ENCODE measurements at regions not wholly inside any gene's neighbourhood (a gene's known extent, or its start where the extent isn't known, plus 50 kb on each side); places are given as distances from the start of the nearest gene placed in this dataset.

DNA sequence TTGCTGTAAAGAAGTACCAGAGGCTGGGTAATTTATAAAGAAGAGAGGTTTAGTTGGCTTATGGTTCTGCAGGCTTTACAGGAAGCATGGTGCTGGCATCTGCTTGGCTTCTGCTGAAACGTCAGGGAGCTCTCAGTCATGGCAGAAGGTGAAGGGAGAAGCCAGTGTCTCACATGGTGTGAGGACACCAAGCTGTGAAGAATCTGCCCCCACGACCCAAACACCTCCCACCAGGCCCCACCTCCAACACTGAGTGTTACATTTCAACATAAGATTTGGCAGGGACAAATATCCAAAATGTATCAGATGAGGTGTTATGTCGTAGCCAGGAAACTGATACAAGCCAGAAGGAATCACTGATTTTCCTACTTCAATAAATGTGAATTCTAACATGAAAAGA lies 136.5 kb downstream of the CYSLTR2 start:
- H3K27ac ChIP-seq, result no peak overlapping the region
- no peak for TF ChIP-seq ZFX (IDR thresholded peaks at IDR 0.05)
- TF ChIP-seq, protein P1, sequence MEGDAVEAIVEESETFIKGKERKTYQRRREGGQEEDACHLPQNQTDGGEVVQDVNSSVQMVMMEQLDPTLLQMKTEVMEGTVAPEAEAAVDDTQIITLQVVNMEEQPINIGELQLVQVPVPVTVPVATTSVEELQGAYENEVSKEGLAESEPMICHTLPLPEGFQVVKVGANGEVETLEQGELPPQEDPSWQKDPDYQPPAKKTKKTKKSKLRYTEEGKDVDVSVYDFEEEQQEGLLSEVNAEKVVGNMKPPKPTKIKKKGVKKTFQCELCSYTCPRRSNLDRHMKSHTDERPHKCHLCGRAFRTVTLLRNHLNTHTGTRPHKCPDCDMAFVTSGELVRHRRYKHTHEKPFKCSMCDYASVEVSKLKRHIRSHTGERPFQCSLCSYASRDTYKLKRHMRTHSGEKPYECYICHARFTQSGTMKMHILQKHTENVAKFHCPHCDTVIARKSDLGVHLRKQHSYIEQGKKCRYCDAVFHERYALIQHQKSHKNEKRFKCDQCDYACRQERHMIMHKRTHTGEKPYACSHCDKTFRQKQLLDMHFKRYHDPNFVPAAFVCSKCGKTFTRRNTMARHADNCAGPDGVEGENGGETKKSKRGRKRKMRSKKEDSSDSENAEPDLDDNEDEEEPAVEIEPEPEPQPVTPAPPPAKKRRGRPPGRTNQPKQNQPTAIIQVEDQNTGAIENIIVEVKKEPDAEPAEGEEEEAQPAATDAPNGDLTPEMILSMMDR (conservative IDR thresholded peaks at IDR 0.05), result no peak

DNA sequence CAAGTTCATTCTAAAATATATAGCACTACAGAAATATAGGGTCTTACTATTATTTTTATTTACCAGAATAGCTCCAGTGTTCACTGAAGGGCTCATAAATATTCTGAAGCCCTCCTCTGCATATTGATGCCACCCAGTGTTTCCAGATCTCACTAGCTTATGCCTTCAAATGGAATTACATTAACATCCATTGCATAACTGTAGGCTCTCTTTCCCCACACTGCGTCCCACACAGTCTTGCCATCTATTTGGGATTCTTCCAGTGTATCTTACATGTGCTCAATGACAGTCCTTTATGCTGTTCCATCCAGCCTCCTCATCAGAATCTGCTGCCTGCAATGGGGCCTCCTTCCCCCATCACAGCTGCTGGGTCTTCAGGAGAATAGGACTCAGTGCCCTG lies 137.2 kb downstream of the CYSLTR2 start:
- TF ChIP-seq, protein P1 (conservative IDR thresholded peaks at IDR 0.05), result no peak
- TF ChIP-seq ZFX (IDR thresholded peaks at IDR 0.05), result no peak
- H3K27ac ChIP-seq, result no peak overlapping the region

DNA sequence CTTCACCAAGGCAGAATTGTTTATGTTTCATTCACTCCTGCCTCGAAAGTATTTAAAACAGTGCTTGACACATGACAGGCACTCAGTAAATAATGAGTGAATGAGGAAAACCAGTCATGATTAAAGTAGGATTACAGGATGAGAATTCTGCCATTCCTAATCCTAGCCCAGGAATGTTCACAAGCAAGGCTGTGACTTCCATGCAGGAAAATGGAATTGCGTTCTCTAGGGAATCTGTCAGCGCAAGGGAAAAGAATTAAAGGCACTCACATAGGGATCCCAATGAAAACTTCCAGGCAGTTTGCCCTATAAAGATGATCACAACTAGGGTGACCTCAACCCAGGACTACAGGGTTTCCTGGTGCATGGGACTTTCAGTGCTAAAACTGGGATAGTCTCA lies 143.4 kb downstream of the CYSLTR2 start:
- H3K27ac ChIP-seq, result no peak overlapping the region
- TF ChIP-seq ZFX (IDR thresholded peaks at IDR 0.05), result no peak
- TF ChIP-seq, protein P1 (conservative IDR thresholded peaks at IDR 0.05), result no peak

DNA sequence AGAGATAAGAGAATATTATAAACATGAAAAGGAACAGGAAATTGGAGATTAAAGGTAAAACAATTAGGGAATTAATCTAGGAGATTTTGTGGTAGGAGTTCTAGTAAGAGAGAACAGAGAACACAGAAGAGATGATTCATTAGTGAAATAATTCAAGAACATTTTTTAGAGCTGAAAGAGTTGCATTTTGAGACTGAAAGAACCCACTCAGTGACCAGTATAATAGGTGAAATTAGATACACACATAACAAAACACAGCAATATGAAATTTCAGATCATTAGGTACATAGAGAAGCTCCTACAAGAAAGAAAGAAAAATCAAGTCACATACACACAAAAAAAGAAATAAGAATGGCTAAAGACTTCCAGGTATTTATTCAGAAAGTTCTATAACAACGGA lies 144.0 kb downstream of the CYSLTR2 start:
- TF ChIP-seq, protein P1 (conservative IDR thresholded peaks at IDR 0.05), result no peak
- no peak for TF ChIP-seq ZFX (IDR thresholded peaks at IDR 0.05)

DNA sequence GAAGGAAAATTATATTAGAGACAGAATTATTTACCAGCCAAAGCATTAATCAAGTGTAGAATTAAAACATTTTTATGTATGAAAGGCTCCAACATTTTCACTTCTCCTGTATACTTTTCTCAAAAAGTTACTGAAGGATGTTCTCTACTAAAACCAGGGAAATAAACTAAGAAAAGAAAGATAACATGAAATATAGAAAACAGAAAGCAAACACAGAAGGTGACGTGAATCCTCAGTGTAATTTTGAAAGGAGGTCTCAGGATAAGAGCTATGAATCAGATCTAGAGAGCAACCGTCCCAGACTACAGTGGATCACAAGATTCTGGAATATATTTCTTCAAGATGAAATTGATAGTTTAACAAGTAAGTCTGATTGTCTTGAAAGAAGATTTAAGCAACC lies 144.5 kb downstream of the CYSLTR2 start:
- TF ChIP-seq, protein P1 (conservative IDR thresholded peaks at IDR 0.05), result no peak
- no peak for TF ChIP-seq ZFX (IDR thresholded peaks at IDR 0.05)
- H3K27ac ChIP-seq, result no peak overlapping the region

More for the DNA sequence above, 144.0 kb downstream of the CYSLTR2 start:
- no peak overlapping the region for H3K27ac ChIP-seq

DNA sequence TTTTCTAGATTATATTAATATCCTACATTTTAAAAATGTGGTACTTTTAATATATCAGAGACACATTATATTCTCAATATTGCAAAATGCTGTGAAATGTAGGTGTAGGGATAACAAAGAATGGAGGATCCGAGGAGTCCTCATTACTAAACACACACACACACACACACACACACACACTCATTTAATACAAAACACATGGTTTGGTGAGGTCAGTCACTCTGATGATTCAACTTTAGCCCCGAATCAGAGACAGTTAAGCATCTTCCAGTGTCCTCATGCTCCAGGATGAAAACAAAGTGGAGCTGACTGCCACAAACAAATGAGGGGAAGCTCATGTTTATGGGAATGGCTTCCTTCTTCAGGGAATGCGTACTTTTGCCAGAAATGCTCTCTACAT lies 147.5 kb downstream of the CYSLTR2 start:
- no peak overlapping the region for H3K27ac ChIP-seq
- TF ChIP-seq, protein P1 (conservative IDR thresholded peaks at IDR 0.05), result no peak
- no peak for TF ChIP-seq ZFX (IDR thresholded peaks at IDR 0.05)

DNA sequence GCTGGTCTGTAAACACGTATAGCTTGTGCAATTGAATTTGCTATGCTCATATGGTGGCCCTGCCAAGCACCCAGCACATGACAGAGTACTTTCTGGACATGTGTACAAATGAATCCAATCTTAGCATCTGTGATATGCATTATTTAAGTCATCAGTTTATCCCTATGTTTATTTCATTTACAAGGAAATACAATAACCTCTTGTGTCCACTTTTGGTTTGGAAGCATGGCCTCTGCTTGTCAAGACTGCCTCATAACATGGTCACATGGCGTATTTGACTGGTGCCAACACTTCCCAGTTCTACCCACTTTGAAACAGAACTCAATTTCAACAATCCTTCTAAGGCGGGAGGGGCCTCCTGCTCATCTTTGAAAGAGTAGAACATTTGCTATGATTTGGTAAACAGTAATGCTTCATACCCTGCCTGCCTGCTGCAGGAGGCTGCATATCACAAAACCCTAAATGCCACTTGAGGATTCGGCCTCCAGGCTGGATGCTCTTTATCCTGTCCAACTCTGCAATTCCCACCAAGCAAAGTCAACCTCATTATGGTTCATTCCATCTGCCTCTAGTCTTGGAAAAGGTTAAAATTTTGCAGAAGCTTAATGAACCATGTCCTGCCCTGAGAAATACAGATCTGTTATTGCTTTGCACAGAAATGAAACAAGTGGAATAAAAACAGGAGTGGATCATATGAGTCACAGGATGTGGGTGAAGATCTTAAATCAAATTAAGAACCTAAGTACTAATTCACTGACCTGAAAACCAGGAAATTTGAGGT lies 151.3 kb downstream of the CYSLTR2 start:
- TF ChIP-seq, protein P1 (conservative IDR thresholded peaks at IDR 0.05), result no peak
- no peak for TF ChIP-seq ZFX (IDR thresholded peaks at IDR 0.05)
- H3K27ac ChIP-seq, result no peak overlapping the region
